ENCODE measurements at regions not wholly inside any gene's neighbourhood (a gene's known extent, or its start where the extent isn't known, plus 50 kb on each side); places are given as distances from the start of the nearest gene placed in this dataset.
"Not testable (repeated sequence)": the region's sequence is repeated elsewhere in the genome, so short reads cannot be mapped to it uniquely, and the experiment has no call there.

DNA sequence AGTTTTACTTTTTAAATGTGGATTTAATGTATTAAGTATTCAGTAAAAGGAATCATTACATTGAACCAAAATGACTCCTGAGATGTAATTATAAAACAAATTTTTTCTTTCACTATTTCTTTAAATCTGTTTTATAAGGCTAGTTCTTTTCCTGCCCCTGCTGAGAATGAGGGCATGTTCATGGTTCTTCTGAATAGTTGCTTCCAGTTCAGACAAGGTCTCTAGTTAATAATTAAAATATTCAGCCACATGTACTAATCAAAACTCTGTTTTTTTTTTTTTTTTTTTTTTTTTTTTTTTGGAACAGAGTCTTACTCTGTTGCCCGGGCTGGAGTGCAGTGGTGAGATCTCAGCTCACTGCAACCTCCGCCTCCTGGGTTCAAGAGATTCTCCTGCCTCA, 321.2 kb downstream of the DNAJB9 start:
- Mint-ChIP-seq H3K9me3 (peaks cover 10% of the 10 kb centered on the region), H3K27me3 (ENCODE audit: low read depth) (no peaks in the 10 kb centered on the region), H3K36me3 (ENCODE audit: low read depth) (no peaks in the 10 kb centered on the region), H3K4me3 (no peak overlapping the region), H3K4me1 (no peaks in the 10 kb centered on the region), H3K27ac (ENCODE audit: unreplicated experiment) (no peak overlapping the region)
- TF ChIP-seq, protein P1, sequence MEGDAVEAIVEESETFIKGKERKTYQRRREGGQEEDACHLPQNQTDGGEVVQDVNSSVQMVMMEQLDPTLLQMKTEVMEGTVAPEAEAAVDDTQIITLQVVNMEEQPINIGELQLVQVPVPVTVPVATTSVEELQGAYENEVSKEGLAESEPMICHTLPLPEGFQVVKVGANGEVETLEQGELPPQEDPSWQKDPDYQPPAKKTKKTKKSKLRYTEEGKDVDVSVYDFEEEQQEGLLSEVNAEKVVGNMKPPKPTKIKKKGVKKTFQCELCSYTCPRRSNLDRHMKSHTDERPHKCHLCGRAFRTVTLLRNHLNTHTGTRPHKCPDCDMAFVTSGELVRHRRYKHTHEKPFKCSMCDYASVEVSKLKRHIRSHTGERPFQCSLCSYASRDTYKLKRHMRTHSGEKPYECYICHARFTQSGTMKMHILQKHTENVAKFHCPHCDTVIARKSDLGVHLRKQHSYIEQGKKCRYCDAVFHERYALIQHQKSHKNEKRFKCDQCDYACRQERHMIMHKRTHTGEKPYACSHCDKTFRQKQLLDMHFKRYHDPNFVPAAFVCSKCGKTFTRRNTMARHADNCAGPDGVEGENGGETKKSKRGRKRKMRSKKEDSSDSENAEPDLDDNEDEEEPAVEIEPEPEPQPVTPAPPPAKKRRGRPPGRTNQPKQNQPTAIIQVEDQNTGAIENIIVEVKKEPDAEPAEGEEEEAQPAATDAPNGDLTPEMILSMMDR (conservative IDR thresholded peaks at IDR 0.05): no peak
- DNase-seq (ENCODE audit: low read depth, low spot score): no peak

DNA sequence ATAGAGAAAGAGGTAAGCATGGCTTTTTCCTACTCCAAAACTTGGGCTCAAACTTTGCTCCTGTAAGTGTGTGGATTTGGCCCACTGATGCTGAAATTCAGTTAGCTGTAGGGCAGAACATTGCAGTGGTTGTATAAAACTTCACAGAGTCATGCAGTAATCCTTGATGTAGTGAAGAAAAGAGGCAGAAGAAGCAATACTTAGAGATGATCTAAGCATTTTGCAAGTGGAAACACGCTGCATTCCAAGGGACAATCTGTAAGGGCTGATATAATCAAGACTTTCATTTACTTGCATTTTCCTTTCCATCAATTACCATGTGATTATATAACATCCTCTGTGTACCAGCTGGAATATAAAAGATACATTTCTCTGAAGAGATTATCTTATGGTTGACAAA, 338.8 kb downstream of the DNAJB9 start:
- Mint-ChIP-seq H3K36me3 (ENCODE audit: low read depth) (no peaks in the 10 kb centered on the region), H3K9me3 (no peaks in the 10 kb centered on the region), H3K4me1 (no peaks in the 10 kb centered on the region), H3K27me3 (ENCODE audit: low read depth) (no peaks in the 10 kb centered on the region), H3K4me3 (no peak overlapping the region), H3K27ac (ENCODE audit: unreplicated experiment) (no peak overlapping the region)
- no peak for DNase-seq (ENCODE audit: low read depth, low spot score)
- TF ChIP-seq, protein P1 (conservative IDR thresholded peaks at IDR 0.05): no peak

DNA sequence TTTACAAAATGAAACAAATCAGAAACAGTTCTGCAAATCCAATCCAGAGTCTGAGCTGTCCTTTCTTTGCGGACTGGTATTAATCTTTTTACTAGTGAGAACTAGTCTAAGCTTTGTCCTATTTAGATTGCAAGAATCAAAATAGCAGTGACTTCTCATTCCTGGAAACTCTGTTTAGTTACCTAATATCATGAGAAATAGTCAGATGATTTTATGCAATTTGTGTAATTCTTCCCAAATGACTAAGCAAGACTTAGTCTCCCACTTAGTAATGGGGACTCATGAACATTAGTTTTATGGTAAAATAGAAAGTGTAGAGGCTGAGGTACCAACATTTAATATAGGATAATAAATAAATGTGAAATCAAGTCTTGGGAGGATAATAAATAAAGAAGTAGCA, 341.3 kb downstream of the DNAJB9 start:
- H3K27me3 Mint-ChIP-seq (ENCODE audit: low read depth): no peaks in the 10 kb centered on the region
- TF ChIP-seq, protein P1 (conservative IDR thresholded peaks at IDR 0.05): no peak
- peaks cover 14% of the 10 kb centered on the region for H3K9me3 Mint-ChIP-seq

DNA sequence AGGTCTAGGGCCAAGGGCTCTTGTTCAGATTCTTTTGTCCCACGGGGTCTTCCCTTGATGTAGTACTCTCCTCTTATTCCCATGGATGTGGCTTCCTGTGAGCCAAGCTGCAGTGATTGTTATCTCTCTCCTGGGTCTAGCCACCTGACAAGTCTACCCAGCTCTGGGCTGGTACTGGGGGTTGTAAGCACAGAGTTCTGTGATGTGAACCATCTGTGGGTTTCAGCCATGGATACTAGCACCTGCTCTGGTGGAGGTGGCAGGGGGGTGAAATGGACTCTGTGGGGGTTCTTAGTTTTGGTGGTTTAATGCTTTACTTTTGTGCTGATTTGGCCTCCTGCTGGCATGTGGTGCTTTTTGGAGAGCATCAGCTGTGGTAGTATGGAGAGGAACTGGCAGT, 350.8 kb downstream of the DNAJB9 start:
- DNase-seq (ENCODE audit: low read depth, low spot score): no peak
- H3K36me3 Mint-ChIP-seq (ENCODE audit: low read depth): no peaks in the 10 kb centered on the region
- H3K27me3 Mint-ChIP-seq (ENCODE audit: low read depth): no peaks in the 10 kb centered on the region
- no peak overlapping the region for H3K4me3 Mint-ChIP-seq
- H3K9me3 Mint-ChIP-seq: peaks cover 24% of the 10 kb centered on the region
- no peaks in the 10 kb centered on the region for H3K4me1 Mint-ChIP-seq
- no peak overlapping the region for H3K27ac Mint-ChIP-seq (ENCODE audit: unreplicated experiment)
- TF ChIP-seq, protein P1 (conservative IDR thresholded peaks at IDR 0.05): no peak

More for the DNA sequence above, 341.3 kb downstream of the DNAJB9 start:
- no peak overlapping the region for H3K27ac Mint-ChIP-seq (ENCODE audit: unreplicated experiment)
- DNase-seq (ENCODE audit: low read depth, low spot score): no peak
- no peaks in the 10 kb centered on the region for H3K4me1 Mint-ChIP-seq
- no peak overlapping the region for H3K4me3 Mint-ChIP-seq
- H3K36me3 Mint-ChIP-seq (ENCODE audit: low read depth): no peaks in the 10 kb centered on the region

DNA sequence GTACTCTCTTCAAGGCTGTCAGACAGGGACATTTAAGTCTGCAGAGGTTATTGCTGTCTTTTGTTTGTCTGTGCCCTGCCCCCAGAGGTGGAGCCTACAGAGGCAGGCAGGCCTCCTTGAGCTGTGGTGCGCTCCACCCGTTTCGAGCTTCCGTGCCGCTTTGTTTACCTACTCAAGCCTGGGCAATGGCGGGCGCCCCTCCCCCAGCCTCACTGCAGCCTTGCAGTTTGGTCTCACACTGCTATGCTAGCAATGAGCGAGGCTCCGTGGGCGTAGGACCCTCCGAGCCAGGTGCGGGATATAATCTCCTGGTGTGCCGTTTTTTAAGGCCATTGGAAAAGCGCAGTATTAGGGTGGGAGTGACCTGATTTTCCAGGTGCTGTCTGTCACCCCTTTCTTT, 373.4 kb downstream of the DNAJB9 start:
- H3K9me3 Mint-ChIP-seq; H3K4me1 Mint-ChIP-seq; H3K27ac Mint-ChIP-seq (ENCODE audit: unreplicated experiment); H3K27me3 Mint-ChIP-seq (ENCODE audit: low read depth); H3K36me3 Mint-ChIP-seq (ENCODE audit: low read depth); H3K4me3 Mint-ChIP-seq; DNase-seq (ENCODE audit: low read depth, low spot score): not testable (repeated sequence)

DNA sequence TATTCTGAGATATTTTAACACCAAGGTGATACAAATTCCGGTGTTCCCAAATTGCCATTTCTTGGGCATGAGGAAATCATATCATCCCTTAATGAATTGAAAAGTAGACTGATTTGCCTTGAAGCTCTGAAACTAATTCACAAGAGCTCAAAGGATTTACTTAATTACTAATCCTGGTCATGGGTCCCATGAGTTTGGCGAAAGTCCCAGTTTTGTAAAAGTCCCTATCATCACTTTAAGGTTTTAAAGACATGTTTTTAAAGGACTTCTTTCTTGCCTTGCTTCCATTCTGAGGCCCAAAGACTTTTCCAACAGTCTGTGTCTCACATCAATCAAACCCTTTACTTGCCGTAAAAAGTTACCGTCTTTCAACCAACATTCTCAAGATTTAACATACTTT, 377.9 kb downstream of the DNAJB9 start:
- no peak overlapping the region for H3K4me3 Mint-ChIP-seq
- no peak overlapping the region for H3K27ac Mint-ChIP-seq (ENCODE audit: unreplicated experiment)
- H3K27me3 Mint-ChIP-seq (ENCODE audit: low read depth): no peaks in the 10 kb centered on the region
- no peaks in the 10 kb centered on the region for H3K4me1 Mint-ChIP-seq
- H3K36me3 Mint-ChIP-seq (ENCODE audit: low read depth): peaks cover 3% of the 10 kb centered on the region
- DNase-seq (ENCODE audit: low read depth, low spot score): no peak
- peaks cover 4% of the 10 kb centered on the region for H3K9me3 Mint-ChIP-seq
- TF ChIP-seq, protein P1 (conservative IDR thresholded peaks at IDR 0.05): no peak

All from neural crest cell (in vitro differentiated cells).